ENCODE measurements at regions not wholly inside any gene's neighbourhood (a gene's known extent, or its start where the extent isn't known, plus 50 kb on each side); places are given as distances from the start of the nearest gene placed in this dataset.

GRCh38 chr5:110838961-110839360 lies 100.2 kb downstream of the SLC25A46 start:
- Histone ChIP-seq H3K4me1 (no peaks in the 10 kb centered on the region), H3K36me3 (no peaks in the 10 kb centered on the region), H3K27me3 (no peaks in the 10 kb centered on the region), H3K27ac (no peak overlapping the region), H3K4me3 (no peak overlapping the region), H3K9me3 (no peaks in the 10 kb centered on the region)
- TF ChIP-seq CTCF (IDR thresholded peaks at IDR 0.05) (no peak), POLR2A (IDR thresholded peaks at IDR 0.05) (no peak)
- DNase-seq (no peak), ATAC-seq (no peak)
- intact Hi-C loops (cut with DNase I): no loop called here
- WGBS, 4 donors: 56 to 71% (median 62%) methylated on average over 3 of the region's 3 CpGs

- intact Hi-C loops (cut with DNase I): no loop called here
- no peaks in the 10 kb centered on the region for H3K36me3 ChIP-seq
- TF ChIP-seq POLR2A (IDR thresholded peaks at IDR 0.05): no peak
- TF ChIP-seq CTCF (IDR thresholded peaks at IDR 0.05): no peak
- no peak overlapping the region for H3K4me3 ChIP-seq
- H3K27ac ChIP-seq: no peak overlapping the region
- H3K27me3 ChIP-seq: no peaks in the 10 kb centered on the region
- ATAC-seq (no peak), DNase-seq (peak in 1 of 5 donors; percentile 16)
- no peaks in the 10 kb centered on the region for H3K4me1 ChIP-seq
- 77 to 81% (median 78%) methylated on average over 6 to 7 of the region's 7 CpGs for WGBS, 4 donors
- no peaks in the 10 kb centered on the region for H3K9me3 ChIP-seq
These were observed 101.6 kb downstream of the SLC25A46 start for GRCh38 chr5:110840347-110840960.

- Histone ChIP-seq H3K4me1 (no peaks in the 10 kb centered on the region), H3K27ac (no peak overlapping the region), H3K9me3 (no peaks in the 10 kb centered on the region), H3K4me3 (no peak overlapping the region), H3K36me3 (no peaks in the 10 kb centered on the region), H3K27me3 (no peaks in the 10 kb centered on the region)
- ATAC-seq: no peak
- TF ChIP-seq POLR2A (IDR thresholded peaks at IDR 0.05): no peak
- 74 to 82% (median 81%) methylated on average over 2 of the region's 2 CpGs for WGBS, 4 donors
- DNase-seq: no peak
- intact Hi-C loops (cut with DNase I): no loop called here
These were observed 102.3 kb downstream of the SLC25A46 start for GRCh38 chr5:110841137-110841536.

GRCh38 chr5:110842948-110843347 lies 104.1 kb downstream of the SLC25A46 start:
- no peak for ATAC-seq
- no peaks in the 10 kb centered on the region for H3K27me3 ChIP-seq
- TF ChIP-seq CTCF (IDR thresholded peaks at IDR 0.05) (no peak), POLR2A (IDR thresholded peaks at IDR 0.05) (no peak)
- peaks cover 0 to 5% (median 0%) of the 10 kb centered on the region in 12 donors for H3K9me3 ChIP-seq
- WGBS, 4 donors: 76 to 80% (median 79%) methylated on average over 4 of the region's 4 CpGs
- DNase-seq: no peak
- intact Hi-C loops (cut with DNase I): no loop called here
- H3K36me3 ChIP-seq: no peaks in the 10 kb centered on the region
- no peak overlapping the region for H3K27ac ChIP-seq
- H3K4me1 ChIP-seq: no peaks in the 10 kb centered on the region
- H3K4me3 ChIP-seq: no peak overlapping the region

- Histone ChIP-seq H3K4me3 (no peak overlapping the region), H3K27me3 (no peaks in the 10 kb centered on the region), H3K27ac (no peak overlapping the region), H3K4me1 (no peaks in the 10 kb centered on the region), H3K9me3 (peaks cover 0 to 17% (median 5%) of the 10 kb centered on the region in 12 donors), H3K36me3 (no peaks in the 10 kb centered on the region)
- intact Hi-C loops (cut with DNase I): no loop called here
- ATAC-seq: no peak
- no peak for TF ChIP-seq POLR2A (IDR thresholded peaks at IDR 0.05)
- no peak for TF ChIP-seq CTCF (IDR thresholded peaks at IDR 0.05)
- no peak for DNase-seq
These were observed 105.4 kb downstream of the SLC25A46 start for GRCh38 chr5:110844251-110844650.
